ENCODE measurements at regions not wholly inside any gene's neighbourhood (a gene's known extent, or its start where the extent isn't known, plus 50 kb on each side); places are given as distances from the start of the nearest gene placed in this dataset.

DNA sequence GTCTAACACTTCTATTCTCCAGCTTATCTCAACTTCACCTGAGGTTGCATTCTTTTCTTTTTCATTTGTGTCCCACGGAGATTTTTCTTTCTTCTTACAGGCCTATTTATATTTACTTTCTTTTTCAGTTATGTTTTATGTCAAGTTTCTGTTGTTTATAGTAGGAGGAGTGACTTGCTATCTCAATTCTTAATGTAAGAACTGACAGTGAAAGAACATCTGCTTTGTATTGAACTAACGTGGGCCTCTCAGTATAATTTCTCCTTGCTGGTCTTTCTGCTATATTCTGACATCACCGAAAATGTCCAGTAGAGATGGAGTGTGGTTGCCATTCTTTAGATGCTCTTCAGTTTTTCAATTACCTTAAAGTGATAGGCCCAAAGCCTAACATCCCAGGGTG, 521.7 kb downstream of the EPM2A start:
- DNase-seq: no peak

DNA sequence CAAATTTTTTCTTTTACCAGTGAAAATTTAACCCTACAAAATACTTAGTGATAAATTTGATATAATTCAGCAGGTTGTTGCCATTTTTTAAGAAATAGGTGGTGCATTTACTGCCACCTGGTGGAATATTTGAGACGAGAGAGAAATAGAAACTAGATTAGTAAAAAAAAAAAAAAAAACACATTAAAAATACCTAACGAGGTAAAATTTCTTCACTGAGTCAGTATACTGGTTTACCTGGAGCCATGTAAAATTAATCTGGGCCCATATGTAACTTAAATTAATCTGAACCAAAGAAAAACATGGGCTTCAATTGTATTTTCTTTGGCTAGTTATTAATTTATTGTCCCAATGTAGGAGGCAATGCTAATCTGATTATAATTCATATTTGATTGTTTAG, 520.8 kb downstream of the EPM2A start:
- no peak for DNase-seq

DNA sequence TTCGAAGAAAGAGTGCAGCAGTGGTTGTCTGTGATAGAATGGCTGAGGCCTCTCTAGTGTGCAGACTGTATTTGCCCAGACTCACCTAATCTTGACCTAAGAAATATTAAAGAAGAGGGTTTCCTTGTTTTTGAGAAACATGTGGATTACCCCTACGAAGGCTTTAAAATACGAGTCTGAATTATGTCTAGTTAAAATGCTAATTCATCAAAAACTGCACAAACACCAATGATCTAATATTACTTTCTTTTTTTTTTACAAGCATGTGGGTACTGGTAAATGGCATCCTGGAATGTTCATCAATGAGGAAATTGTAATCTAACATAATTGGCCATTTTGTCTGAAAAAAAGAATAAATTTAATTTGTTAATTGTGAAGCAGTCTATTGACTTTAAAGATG, 510.9 kb downstream of the EPM2A start:
- no peak for DNase-seq

DNA sequence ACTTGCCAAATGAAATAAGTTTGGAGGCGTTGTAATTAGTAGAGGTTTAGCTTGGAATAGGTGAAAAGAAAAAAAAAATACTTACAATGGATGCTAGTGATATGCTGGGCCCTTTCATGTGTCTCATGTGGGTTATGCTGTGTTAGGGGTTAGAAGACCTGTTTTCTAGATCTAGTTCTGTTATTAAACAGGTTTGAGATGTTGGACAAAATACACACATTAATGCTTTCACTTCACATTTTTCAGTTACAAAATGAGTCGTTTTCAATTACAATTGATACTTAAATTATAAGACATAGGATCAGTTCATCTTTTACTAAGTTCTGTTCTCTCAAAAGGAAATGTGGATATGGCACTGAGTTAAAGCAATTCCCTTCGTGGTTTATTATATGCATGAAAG, 509.8 kb downstream of the EPM2A start:
- DNase-seq: no peak

DNA sequence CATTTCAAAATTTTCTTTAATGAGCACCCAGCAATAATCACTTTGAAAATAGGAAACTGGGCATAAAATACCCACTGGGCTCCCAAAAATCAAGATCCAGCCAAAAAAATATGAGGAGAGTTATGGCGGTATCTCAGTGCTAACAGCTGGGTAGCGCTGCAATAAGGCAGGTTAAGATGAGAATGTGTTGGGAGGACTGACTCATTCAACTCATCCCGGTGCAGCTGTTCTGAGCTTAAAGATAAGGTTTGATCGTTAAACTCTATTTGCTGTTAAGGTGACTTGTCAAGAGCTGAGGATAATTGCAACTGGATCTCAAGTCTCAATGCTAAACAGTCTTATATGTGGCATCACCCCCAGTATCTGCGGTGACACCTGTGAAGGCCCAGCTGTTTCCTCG, 507.7 kb downstream of the EPM2A start:
- no peak for DNase-seq

DNA sequence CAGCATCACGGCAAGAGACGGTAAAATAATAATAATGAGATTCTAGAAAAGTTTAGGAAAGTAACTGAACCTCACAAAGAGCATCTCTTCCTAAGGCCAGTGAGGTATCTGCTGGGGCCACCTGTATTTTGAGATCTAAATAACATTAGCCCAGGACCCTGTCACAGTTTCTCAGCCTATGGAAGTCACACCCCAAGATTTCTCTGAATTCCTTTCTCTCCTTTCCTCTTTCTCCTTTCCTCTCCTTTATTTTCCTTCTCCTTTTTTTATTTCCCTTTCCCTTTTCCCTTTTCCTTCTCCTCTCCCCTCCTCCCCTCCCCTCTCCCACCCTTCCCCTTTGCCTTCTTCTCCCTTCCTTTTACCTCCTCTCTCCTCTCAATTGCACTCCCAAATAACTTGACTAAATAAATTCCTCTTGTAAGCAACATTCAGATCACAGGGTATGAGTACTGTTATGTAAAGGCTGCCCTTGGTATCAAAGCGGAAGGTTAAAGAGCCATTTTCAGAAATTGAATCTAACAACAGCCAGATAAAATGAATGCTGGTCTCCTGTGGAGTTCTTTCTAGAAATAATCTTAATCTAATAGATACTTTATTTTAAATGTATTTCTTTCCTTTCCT, 506.2 kb downstream of the EPM2A start:
- DNase-seq: no peak

DNA sequence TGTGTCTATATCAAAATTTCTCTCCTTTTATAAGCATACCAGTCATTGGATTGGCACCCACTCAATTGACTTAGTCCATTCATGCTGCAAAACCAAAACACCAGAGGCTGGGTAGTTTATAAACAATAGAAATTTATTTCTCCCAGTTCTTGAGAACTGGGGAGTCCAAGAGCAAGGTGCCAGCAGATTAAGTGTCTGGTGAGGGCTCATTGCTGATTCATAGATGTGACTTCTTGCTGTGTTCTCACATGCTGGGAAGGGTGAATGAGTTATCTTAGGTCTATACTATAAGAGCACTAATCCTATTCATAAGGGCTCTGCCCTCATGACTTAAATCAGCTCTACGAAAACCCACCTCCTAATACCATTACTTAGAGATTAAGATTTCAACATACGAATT, 501.4 kb downstream of the EPM2A start:
- DNase-seq: no peak

DNA sequence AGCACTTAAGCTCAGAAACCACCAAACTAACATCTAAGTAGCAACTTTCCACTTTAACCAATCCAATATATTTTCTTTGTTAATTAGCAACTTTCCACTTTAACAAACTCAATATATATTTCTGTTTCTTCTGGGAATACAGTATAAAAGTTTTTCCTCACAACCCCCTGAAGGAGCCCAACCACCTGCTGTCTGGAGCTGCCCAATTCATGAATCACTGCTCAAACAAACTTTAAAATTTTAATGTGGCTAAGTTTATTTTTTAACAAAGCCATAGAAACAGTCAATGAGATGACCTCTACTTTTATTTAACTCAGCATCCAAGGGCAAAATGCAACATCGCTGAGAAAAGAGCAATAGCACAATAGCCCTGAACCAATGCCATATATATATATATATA, 500.1 kb downstream of the EPM2A start:
- no peak for DNase-seq

DNA sequence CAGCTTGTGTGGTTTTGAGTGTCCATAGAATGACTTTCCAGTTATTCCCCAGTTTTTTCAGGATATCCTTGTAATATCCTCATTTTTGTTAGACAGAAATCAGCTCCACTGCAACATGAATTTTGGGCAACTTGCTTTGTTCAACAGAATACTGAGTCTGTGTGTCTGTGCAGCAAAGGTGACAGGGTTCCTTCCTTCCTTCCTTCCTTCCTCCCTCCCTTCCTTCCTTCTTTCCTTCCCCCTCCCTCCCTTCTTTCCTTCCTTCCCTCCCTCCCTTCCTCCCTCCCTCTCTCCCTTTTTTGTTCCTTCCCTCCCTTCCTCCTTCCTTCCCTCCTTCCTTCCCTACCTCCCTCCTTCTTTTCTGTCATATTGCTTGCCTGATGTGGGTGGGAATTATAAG, 496.5 kb downstream of the EPM2A start:
- no peak for DNase-seq

DNA sequence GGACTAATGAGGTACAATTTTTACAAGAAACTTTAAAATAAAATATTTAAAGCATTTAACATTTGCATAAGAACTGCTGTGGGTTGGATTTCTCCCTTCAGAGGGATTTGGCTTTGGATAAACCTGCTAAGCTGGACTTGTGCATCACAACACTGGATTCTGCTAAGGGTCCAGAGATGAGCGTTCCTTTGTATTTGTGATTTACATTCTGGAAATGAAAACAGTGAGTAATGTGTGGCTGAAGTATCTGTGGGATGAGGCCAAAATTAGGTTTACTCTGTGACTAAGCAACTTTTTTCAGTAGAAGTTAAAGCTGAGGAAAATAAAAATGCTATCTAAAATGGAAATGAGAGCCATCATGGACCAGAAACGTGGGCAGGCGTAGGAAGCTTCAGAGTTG, 494.3 kb downstream of the EPM2A start:
- DNase-seq: no peak

DNA sequence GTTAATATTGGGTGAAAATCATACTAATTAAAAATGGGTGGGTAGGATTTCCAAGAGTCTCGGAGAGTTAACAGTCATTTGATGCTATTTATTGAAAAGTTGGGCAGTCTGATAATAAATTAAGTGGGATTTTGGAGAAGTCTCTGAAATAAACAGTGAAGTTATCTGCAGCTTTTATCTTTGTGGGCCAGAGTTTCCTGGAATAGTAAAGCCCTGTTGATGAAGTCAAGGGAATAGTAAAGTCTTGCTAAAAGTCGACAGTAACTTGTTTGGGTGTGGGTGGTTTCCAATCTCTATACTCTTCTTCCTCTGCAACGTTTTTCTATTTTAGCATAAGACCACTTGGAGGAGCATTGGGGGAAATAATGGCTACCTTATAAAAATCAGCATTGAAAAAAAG, 493.6 kb downstream of the EPM2A start:
- no peak for DNase-seq

DNA sequence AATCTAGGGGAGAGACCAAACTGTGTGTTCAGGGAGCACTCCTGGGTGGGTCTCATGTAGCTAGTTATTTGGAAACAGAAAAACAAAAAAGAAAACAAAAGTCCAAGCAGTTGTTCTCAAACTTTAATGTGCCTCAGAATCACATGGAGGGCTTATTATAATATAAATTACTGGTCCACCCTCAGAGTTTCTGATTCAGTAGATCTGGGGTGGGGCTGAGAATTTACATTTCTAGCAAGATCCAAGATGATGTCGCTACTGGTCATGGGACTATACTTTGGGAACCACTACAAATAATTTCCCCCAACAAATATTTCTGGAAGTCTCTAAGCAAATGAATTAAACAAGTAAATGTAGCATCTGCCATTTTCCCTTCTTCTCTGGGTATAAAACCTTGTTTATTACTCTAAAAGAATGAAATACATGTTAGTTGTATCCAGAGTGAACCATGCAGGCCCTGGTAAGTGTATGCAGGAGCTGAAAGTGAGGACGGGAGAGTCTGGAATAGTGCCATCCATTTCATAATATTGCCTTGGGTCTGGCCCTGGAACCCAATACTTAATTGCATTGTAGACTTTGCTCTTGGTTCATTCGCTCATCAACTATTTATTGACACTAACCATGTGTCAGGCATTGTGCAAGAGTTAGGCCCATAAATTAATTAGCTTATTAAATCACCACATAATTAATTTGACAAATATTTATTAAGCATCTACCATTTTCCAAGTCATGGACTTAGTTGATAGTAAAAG, 490.8 kb downstream of the EPM2A start:
- no peak for DNase-seq

DNA sequence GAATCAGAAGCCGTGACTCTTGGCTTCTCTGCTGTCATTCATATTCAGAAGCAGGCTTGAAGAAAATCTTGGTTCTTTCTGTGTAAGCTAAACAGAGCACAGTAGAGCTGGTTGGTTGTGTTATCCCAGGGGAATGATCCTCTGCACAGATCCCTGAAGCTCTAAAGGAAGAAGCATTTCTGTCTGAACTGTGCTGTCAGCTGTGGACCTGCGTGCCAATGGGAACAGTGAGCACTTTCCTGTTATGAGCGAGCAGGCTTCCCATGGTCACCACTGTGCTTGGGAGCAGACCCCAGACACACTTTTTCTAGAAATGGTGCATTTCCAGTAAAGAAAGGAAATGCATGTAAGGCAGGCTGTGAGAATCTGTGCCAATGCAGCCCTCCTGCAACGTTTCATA, 490.2 kb downstream of the EPM2A start:
- DNase-seq: no peak

DNA sequence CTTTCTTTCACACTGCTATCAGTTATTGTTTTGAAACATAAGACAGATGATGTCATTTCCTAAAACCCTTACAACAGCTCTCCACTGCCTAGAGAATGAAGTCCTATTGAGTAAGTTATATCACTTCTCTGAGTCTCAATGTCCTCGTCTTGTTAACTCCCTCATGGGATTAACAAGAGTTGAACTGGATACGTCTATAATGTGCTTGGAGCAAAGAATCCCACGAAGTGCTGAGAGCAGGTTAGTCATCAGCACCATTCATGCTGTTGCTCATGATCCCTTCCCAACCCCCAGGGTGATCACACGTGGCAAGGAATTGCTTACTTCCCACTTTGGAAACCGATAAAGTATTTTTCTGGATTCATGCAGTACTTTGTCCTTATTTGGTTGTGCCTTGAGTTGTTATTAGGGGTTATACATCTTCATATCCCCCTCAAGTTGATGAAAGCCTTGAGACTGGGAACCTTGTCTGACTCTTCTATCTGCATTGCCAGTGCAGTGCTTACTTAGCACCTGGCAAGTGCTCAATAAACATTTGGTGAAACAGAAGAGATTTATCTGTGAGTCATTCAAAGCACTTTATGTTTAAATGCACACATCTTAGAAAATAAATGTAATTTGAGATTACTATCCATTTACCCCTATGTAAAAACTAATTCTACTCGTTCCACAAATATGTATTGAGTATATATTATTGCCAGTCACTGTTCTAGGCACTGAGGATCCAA, 487.5 kb downstream of the EPM2A start:
- no peak for DNase-seq

DNA sequence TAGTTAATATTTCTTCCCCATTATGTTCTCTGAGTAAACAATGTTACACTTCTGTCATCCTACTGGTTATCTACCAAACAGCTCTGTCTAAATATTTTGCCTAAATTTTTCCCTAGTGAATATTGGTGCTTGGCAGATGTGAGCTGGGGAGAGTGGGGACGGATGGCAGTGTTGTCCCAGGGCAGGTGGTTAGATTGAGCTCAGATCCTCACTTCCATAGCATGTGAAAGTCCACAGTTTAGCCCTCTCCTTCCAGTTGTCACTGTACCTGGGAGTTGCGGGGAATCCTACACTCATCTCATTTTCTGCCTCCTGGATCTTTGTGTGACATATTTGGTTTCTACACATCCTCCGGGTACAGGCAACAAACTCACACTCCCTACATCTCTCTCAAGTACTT, 484.9 kb downstream of the EPM2A start:
- no peak for DNase-seq

DNA sequence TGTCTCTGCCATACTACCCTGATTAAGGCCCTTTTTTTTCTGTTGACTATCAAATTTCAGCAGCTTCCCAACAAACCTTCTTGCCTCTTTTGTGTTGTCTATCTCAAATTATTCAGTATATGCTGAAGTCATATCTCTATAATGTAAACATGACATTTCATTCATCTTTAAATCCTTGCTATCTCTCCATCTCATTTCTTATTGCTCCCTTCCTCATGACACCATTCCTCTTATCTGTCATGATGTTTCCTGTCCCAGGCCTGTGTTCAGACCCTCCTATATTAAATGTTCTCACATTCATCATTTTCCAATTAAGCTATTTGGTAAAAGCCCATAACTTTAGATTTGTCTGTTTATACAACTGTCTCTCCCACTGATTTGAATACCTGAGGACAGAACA, 482.6 kb downstream of the EPM2A start:
- no peak for DNase-seq

DNA sequence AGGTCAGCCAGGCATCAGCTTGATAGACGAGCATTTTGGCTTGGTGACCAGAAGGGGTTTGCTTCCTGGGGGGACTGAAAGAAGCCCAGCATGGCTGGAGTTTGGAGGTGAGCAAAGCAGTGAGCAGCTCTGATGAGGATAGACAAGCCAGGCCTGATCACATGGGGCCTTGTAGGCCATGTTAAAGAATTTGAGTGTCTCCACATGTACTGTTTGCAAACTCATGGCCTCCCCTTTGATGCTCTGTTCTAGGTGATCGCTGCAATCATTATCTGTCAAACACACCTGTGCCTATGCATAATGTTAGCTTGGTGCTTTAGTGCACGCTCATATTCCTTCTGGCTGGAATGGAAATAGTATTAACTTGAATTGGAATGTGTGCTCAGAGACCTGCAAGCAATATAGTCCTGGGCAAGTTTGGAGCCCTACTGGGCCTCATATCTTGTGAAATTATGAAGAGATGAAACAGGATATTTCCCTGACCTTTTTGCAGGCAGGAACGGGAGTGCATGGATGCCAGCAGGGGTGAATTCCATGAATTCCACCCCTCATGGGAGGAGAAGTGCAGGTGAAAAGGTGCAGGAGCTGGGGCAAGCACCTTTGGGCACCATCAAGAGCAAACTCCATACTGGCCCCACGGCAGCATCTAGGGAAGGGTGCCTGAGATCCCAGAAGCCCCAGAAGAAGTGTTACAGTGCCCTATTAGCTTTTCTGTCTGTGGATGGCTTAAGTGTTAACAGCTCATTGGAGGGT, 480.5 kb downstream of the EPM2A start:
- DNase-seq: no peak

DNA sequence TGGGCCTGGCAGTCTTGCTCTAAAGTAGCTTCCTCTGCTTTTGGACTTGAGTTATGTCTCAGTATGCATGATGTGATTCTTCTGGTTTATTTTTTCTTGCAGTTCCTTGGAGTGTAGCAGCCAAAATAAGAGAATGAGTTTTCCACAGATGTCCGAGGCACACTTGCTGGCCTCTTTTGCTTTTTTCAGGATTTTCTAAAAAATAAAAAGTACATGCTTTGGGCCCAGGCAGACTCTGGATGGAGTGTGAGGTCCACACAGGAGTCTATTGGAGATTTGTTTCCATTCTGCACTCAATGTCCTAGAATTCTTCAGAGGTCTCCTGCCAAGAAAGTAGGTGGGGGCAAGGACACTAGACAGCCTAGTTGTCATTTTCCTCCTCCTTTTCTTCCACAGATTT, 477.6 kb downstream of the EPM2A start:
- no peak for DNase-seq

DNA sequence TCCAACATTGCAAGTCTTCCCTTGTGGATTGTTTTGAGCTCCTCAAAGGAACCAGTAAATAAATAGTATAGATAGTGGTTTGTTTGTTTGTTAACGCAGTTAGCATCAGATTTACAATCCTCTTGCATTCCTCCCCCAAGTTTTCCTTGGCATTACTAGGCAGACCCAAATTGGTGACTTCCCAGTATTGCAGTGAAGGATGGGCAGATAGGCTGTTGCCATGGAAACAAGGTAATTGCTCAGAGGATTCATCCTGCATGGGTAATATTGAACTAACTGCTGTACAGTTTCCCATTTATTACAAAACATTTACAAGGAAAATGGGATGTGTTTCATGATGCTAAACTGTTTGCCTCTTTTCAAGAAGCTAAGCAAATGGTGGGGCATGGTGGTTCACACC, 477.2 kb downstream of the EPM2A start:
- DNase-seq: no peak

DNA sequence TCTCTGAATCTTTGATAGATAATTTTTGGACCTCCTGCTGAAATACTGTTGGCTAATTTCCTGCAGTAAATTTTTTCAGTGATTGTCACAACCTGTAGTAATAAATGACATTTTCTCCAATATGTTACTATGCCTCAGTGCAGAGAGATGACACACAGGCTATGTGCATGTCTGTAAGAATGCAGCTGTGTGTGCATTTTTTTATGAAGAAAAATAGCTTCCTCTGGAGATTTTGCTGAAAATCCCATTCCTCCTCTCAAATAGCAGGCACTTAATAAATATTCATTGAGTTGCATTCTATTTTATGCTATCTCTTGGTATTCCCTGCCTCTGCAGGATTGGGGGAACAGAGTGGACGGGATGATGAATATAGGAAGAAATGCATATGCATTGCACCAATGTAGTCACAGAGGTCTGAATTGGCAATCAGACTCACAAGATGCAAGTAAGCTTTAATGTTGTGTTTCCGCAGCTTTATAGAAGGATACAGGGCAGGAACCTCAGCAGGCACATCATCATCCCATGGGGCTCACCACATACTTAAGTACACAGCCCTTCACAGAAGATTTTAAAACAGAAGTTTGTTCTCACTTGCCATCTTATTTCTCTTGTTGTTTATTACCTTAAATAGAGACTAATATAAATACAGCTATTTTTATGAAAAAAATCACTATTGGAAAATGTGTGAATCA, 474.7 kb downstream of the EPM2A start:
- no peak for DNase-seq

DNA sequence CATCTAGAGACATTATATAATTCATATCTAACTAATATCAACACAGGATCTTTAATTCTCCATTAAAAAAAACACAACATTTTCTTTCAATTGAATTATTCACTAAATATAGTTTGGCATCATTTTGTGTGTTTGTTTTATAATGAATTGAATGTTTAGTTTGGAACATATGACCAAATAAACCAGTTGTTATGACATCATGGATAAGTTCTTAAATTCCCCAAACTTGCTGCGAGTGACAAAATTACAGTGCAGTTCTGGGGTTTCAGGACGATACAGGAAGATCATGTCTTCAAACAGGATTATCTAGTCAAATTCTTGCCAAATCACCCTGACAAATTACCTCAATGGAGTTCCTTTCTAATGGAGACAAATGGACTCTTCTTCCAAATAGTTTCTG, 473.6 kb downstream of the EPM2A start:
- DNase-seq: no peak

DNA sequence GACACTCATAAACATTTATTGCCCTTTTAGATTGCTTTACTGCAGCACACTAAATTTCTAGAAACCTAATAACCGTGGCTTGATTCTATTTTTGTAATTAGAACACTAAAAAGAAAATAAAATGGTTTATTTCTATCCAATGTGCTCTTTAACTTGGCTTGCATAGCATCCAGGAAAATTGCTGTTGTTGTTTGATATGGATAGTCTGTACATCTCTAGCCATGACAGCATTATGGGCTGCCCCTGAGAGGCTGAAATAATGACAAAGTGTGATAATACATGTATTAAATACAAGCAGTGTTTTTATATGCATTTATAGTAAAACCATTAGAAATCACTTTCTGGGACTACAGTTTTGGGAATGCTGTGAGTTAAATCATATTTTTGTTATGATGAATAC, 472.5 kb downstream of the EPM2A start:
- no peak for DNase-seq

DNA sequence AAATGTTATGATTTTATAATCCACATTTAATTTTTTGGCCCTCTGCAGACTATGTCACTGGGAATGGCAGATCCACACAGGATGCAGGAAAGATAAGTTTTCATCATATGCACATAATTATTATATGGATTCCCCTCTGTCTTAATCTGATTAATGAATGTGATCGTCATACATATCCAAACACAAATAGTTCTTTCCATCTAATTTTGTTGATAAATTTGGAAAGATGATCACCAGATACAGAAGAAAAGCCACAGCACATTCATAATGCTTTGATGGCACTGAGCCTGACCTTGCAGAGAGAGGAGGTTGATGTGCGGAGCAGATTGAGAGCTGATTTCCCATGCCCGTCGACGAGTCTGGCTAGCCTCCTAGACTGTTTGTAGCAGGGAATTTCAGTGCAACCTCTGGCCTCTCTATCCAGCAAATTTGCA, 471.5 kb downstream of the EPM2A start:
- DNase-seq: no peak

Data from activated gamma-delta T cell treated with Interleukin-2 at 50 U/mL for 16 hours (primary cell).